ENCODE measurements at regions not wholly inside any gene's neighbourhood (a gene's known extent, or its start where the extent isn't known, plus 50 kb on each side); places are given as distances from the start of the nearest gene placed in this dataset.
"Not testable (repeated sequence)": the region's sequence is repeated elsewhere in the genome, so short reads cannot be mapped to it uniquely, and the experiment has no call there.

- not testable (repeated sequence) for TF ChIP-seq YY1 (IDR thresholded peaks at IDR 0.05; ENCODE audit: low read depth); TAF1 (IDR thresholded peaks at IDR 0.05; ENCODE audit: low read depth); CEBPB (IDR thresholded peaks at IDR 0.05); TCF12 (IDR thresholded peaks at IDR 0.05; ENCODE audit: low read depth); REST (IDR thresholded peaks at IDR 0.05; ENCODE audit: low read depth); TEAD4 (IDR thresholded peaks at IDR 0.05)
- TF ChIP-seq MAX (IDR thresholded peaks at IDR 0.05) = peak; percentile 48; the same call in 1 of the 2 replicates
Observed at GRCh38 chr4:9000505-9001001, 128.9 kb upstream of the HMX1 start.

Data from Ishikawa (cell line).